ENCODE measurements at regions not wholly inside any gene's neighbourhood (a gene's known extent, or its start where the extent isn't known, plus 50 kb on each side); places are given as distances from the start of the nearest gene placed in this dataset.

- no peak for TF ChIP-seq CTCF (IDR thresholded peaks at IDR 0.05; ENCODE audit: low read depth, low read length, poor library complexity, severe bottlenecking)
- TF ChIP-seq EZH2phosphoT487 (IDR thresholded peaks at IDR 0.05; ENCODE audit: borderline replicate concordance, low read length) = no peak
These were observed 235.9 kb downstream of the SHOX start for GRCh38 chrX:866441-866990.

Data from DOHH2 (cell line).